Gastrocnemius medialis (tissue), 4 donors: ENCODE measurements at regions not wholly inside any gene's neighbourhood (a gene's known extent, or its start where the extent isn't known, plus 50 kb on each side); places are given as distances from the start of the nearest gene placed in this dataset.

ENCODE experiments used
- CTCF ChIP-seq, 5 experiments: fragments of 450-650 bp in 3 of 5; fragments of 200-600 bp in 2 of 5; sonication (generic) in 2 of 5; IDR thresholded peaks in 4 of 5; conservative IDR thresholded peaks in 1 of 5; 1 replicate in 4 of 5; 2 replicates in 1 of 5; pipeline ENCODE4 v1.5.1; 2016 to 2019; ENCODE audit warnings: antibody characterized with exemption in 5 of 5, mild to moderate bottlenecking in 3 of 5, moderate library complexity in 3 of 5
- POLR2A ChIP-seq, 2 donors: fragments of 450-650 bp; IDR thresholded peaks; one replicate each; pipeline ENCODE4 v1.6.1; 2017; ENCODE audit warnings: antibody characterized with exemption in 2 of 2, mild to moderate bottlenecking in 2 of 2, moderate library complexity in 2 of 2

GRCh38 chrX:11040996-11041395, 70.1 kb upstream of the HCCS start:
- TF ChIP-seq CTCF (IDR thresholded peaks at IDR 0.05 in 4 of 5, conservative IDR thresholded peaks at IDR 0.05 in 1 of 5) (no peak), POLR2A (IDR thresholded peaks at IDR 0.05) (no peak)
